H9 (cell line): ENCODE measurements at regions not wholly inside any gene's neighbourhood (a gene's known extent, or its start where the extent isn't known, plus 50 kb on each side); places are given as distances from the start of the nearest gene placed in this dataset.

Experiments used
- DNase-seq: peaks from one replicate; pipeline ENCODE4 v3.0.0-alpha.2; 2017
- H2AFZ ChIP-seq: one replicate; pipeline ENCODE4 v1.6.1; 2013; ENCODE audit warnings: mild to moderate bottlenecking, low read length, control low read depth, moderate library complexity
- H2AK5ac ChIP-seq: 2 replicates; pipeline ENCODE4 v1.6.1; 2013; ENCODE audit warnings: low read length, control low read depth, mixed read lengths; ENCODE audit not compliant: insufficient read length
- H2BK120ac ChIP-seq: one replicate; pipeline ENCODE4 v1.6.1; 2013; ENCODE audit warnings: low read depth, mild to moderate bottlenecking, low read length, control low read depth, inconsistent platforms; ENCODE audit not compliant: poor library complexity, severe bottlenecking
- H2BK12ac ChIP-seq: 2 replicates; pipeline ENCODE4 v1.6.1; 2013; ENCODE audit warnings: low read length, control low read depth, mixed read lengths, low read depth; ENCODE audit not compliant: insufficient read length
- H2BK15ac ChIP-seq: 2 replicates; pipeline ENCODE4 v1.6.1; 2013; ENCODE audit warnings: low read depth, low read length, control low read depth
- H2BK20ac ChIP-seq: one replicate; pipeline ENCODE4 v1.6.1; 2013; ENCODE audit warnings: low read depth, mild to moderate bottlenecking, low read length, control low read depth, inconsistent platforms; ENCODE audit not compliant: poor library complexity, severe bottlenecking
- H2BK5ac ChIP-seq: 2 replicates; pipeline ENCODE4 v1.6.1; 2013; ENCODE audit warnings: low read length, control low read depth, mixed read lengths; ENCODE audit not compliant: insufficient read length
- H3K14ac ChIP-seq: 2 replicates; pipeline ENCODE4 v1.6.1; 2013; ENCODE audit warnings: low read length, control low read depth; ENCODE audit not compliant: insufficient read depth
- H3K18ac ChIP-seq: 2 replicates; pipeline ENCODE4 v1.6.1; 2013; ENCODE audit warnings: low read depth, mild to moderate bottlenecking, mixed read lengths, low read length, control low read depth; ENCODE audit not compliant: insufficient read length
- H3K23ac ChIP-seq: 2 replicates; pipeline ENCODE4 v1.6.1; 2013; ENCODE audit warnings: low read length, control low read depth, mixed read lengths, low read depth; ENCODE audit not compliant: insufficient read length
- H3K23me2 ChIP-seq: 2 replicates; pipeline ENCODE4 v1.6.1; 2013; ENCODE audit warnings: low read depth, mild to moderate bottlenecking, mixed read lengths, low read length, control low read depth; ENCODE audit not compliant: insufficient read length, poor library complexity, severe bottlenecking
- H3K27ac ChIP-seq: 2 replicates; pipeline ENCODE4 v1.5.1; 2013; ENCODE audit warnings: low read length, control low read depth, mixed read lengths, low read depth; ENCODE audit not compliant: insufficient read length
- H3K27me3 ChIP-seq: 2 replicates; pipeline ENCODE4 v1.6.1; 2013; ENCODE audit warnings: low read length, control low read depth, inconsistent platforms; ENCODE audit not compliant: insufficient read depth
- H3K4ac ChIP-seq: 2 replicates; pipeline ENCODE4 v1.6.1; 2013; ENCODE audit warnings: low read depth, mild to moderate bottlenecking, control low read depth, inconsistent platforms, low read length, moderate library complexity
- H3K4me1 ChIP-seq: 2 replicates; pipeline ENCODE4 v1.6.1; 2013; ENCODE audit warnings: low read length, control low read depth, inconsistent platforms; ENCODE audit not compliant: insufficient read depth
- H3K4me2 ChIP-seq: 2 replicates; pipeline ENCODE4 v1.6.1; 2013; ENCODE audit warnings: low read length, control low read depth, mixed read lengths; ENCODE audit not compliant: insufficient read length, insufficient read depth
- H3K56ac ChIP-seq: 2 replicates; pipeline ENCODE4 v1.6.1; 2013; ENCODE audit warnings: low read depth, mild to moderate bottlenecking, mixed read lengths, low read length, control low read depth; ENCODE audit not compliant: insufficient read length
- H3K79me1 ChIP-seq: 2 replicates; pipeline ENCODE4 v1.6.1; 2013; ENCODE audit warnings: low read depth, mild to moderate bottlenecking, moderate library complexity, low read length, control low read depth, inconsistent platforms; ENCODE audit not compliant: insufficient read depth, poor library complexity, severe bottlenecking
- H3K79me2 ChIP-seq: 2 replicates; pipeline ENCODE4 v1.6.1; 2013; ENCODE audit warnings: low read length, control low read depth, inconsistent platforms; ENCODE audit not compliant: insufficient read depth
- H3K9ac ChIP-seq: 2 replicates; pipeline ENCODE4 v1.6.1; 2013; ENCODE audit warnings: low read length, control low read depth, mixed read lengths; ENCODE audit not compliant: insufficient read length; ENCODE audit errors: extremely low read depth
- H3K9me3 ChIP-seq: one replicate; pipeline ENCODE4 v1.6.1; 2013; ENCODE audit warnings: low read depth, low read length, inconsistent platforms; ENCODE audit not compliant: control insufficient read depth
- H3T11ph ChIP-seq: one replicate; pipeline ENCODE4 v1.6.1; 2013; ENCODE audit warnings: mild to moderate bottlenecking, low read length, control low read depth, inconsistent platforms
- H4K20me1 ChIP-seq: one replicate; pipeline ENCODE4 v1.6.1; 2013; ENCODE audit not compliant: control insufficient read depth, insufficient read length, insufficient read depth
- H4K5ac ChIP-seq: 2 replicates; pipeline ENCODE4 v1.6.1; 2013; ENCODE audit warnings: low read depth, mild to moderate bottlenecking, mixed read lengths, low read length, control low read depth; ENCODE audit not compliant: insufficient read length
- H4K8ac ChIP-seq: replicated peaks from 2 replicates; pipeline ENCODE4 v1.6.1; 2013; ENCODE audit warnings: low read length, control low read depth, mixed read lengths, low read depth; ENCODE audit not compliant: insufficient read length
- H4K91ac ChIP-seq: 2 replicates; pipeline ENCODE4 v1.6.1; 2013; ENCODE audit warnings: low read depth, mild to moderate bottlenecking, moderate library complexity, mixed read lengths, low read length, control low read depth; ENCODE audit not compliant: insufficient read length
- H3K27ac Mint-ChIP-seq, 3 experiments: 2 replicates in 2 of 3; 3 replicates in 1 of 3; pipeline ENCODE4 v1.8.0; 2020 to 2021; ENCODE audit warnings: mixed read lengths in 3 of 3, mild to moderate bottlenecking in 1 of 3, moderate library complexity in 1 of 3
- H3K27me3 Mint-ChIP-seq: 2 replicates; pipeline ENCODE4 v1.8.0; 2021; ENCODE audit warnings: low read depth, mild to moderate bottlenecking, moderate library complexity, mixed read lengths
- H3K36me3 Mint-ChIP-seq, 3 experiments: 2 replicates in 2 of 3; 3 replicates in 1 of 3; pipeline ENCODE4 v1.8.0; 2020 to 2021; ENCODE audit warnings: low read depth in 3 of 3, mixed read lengths in 3 of 3; ENCODE audit not compliant: insufficient read depth in 1 of 3
- H3K4me1 Mint-ChIP-seq, 2 experiments: 2 replicates each; pipeline ENCODE4 v1.8.0; 2020; ENCODE audit warnings: mixed read lengths in 2 of 2
- H3K4me3 Mint-ChIP-seq, 2 experiments: 2 replicates in 1 of 2; 3 replicates in 1 of 2; pipeline ENCODE4 v1.8.0; 2020 to 2021; ENCODE audit warnings: mild to moderate bottlenecking in 2 of 2, mixed read lengths in 2 of 2, moderate library complexity in 1 of 2
- H3K9me3 Mint-ChIP-seq, 2 experiments: 2 replicates in 1 of 2; 3 replicates in 1 of 2; pipeline ENCODE4 v1.8.0; 2020; ENCODE audit warnings: mild to moderate bottlenecking in 2 of 2, mixed read lengths in 2 of 2, moderate library complexity in 1 of 2
- CTCF ChIP-seq: fragments of 200-600 bp; sonication (generic); conservative IDR thresholded peaks from 3 replicates; pipeline ENCODE4 v1.8.0; 2021; ENCODE audit warnings: antibody characterized with exemption, mild to moderate bottlenecking

GRCh38 chr4:43339435-43339834 is 446.9 kb downstream of the GRXCR1 start:
- no peaks in the 10 kb centered on the region for H3K79me2 ChIP-seq
- no peak overlapping the region for H2AK5ac ChIP-seq
- Mint-ChIP-seq H3K4me3 (no peak overlapping the region), H3K36me3 (no peaks in the 10 kb centered on the region), H3K27ac (peak overlapping the region in 1 of 3 experiments; percentile 67; a peak in 1 of 7 replicates), H3K27me3 (no peaks in the 10 kb centered on the region), H3K9me3 (no peaks in the 10 kb centered on the region), H3K4me1 (peaks cover 6% of the 10 kb centered on the region in 2 experiments; a peak in 3 of 4 replicates)
- no peak overlapping the region for H4K5ac ChIP-seq
- H2BK5ac ChIP-seq = no peak overlapping the region
- no peaks in the 10 kb centered on the region for H3K79me1 ChIP-seq
- no peak overlapping the region for H2BK20ac ChIP-seq
- H2AFZ ChIP-seq = no peak overlapping the region
- no peak overlapping the region for H2BK120ac ChIP-seq
- H3K9me3 ChIP-seq = no peaks in the 10 kb centered on the region
- H3K4me2 ChIP-seq = no peak overlapping the region
- H3T11ph ChIP-seq = no peak overlapping the region
- H4K20me1 ChIP-seq = no peaks in the 10 kb centered on the region
- no peak overlapping the region for H3K9ac ChIP-seq
- no peak overlapping the region for H3K14ac ChIP-seq
- no peak overlapping the region for H3K27ac ChIP-seq
- no peak for TF ChIP-seq CTCF
- no peak overlapping the region for H4K91ac ChIP-seq
- H3K56ac ChIP-seq = no peak overlapping the region
- H3K4ac ChIP-seq = no peak overlapping the region
- no peaks in the 10 kb centered on the region for H3K23me2 ChIP-seq
- H2BK15ac ChIP-seq = no peak overlapping the region
- no peak overlapping the region for H2BK12ac ChIP-seq
- H4K8ac ChIP-seq = no peak overlapping the region
- H3K23ac ChIP-seq = no peak overlapping the region
- no peaks in the 10 kb centered on the region for H3K27me3 ChIP-seq
- no peaks in the 10 kb centered on the region for H3K4me1 ChIP-seq
- DNase-seq = no peak
- no peak overlapping the region for H3K18ac ChIP-seq
